A673 (cell line): ENCODE measurements at regions not wholly inside any gene's neighbourhood (a gene's known extent, or its start where the extent isn't known, plus 50 kb on each side); places are given as distances from the start of the nearest gene placed in this dataset.

Source experiments
- CTCF ChIP-seq: fragments of 300-800, 200-600 bp; sonication (generic); conservative IDR thresholded peaks from 2 replicates; pipeline ENCODE4 v1.5.1; 2017; ENCODE audit warnings: low read depth, mild to moderate bottlenecking, antibody characterized with exemption, low read length, moderate library complexity, mixed read lengths
- EZH2 ChIP-seq: fragments of 200-600 bp; sonication (generic); IDR thresholded peaks from 2 replicates; pipeline ENCODE4 v1.6.1; 2017; ENCODE audit warnings: borderline replicate concordance, low read depth, mild to moderate bottlenecking, mixed read lengths, antibody characterized with exemption, low read length; ENCODE audit not compliant: poor library complexity, severe bottlenecking

- TF ChIP-seq CTCF (no peak), EZH2 (no peak)
These were observed 1196.6 kb downstream of the CDH11 start for GRCh38 chr16:63925221-63925620.
